HFFc6 (cell line): ENCODE measurements at regions not wholly inside any gene's neighbourhood (a gene's known extent, or its start where the extent isn't known, plus 50 kb on each side); places are given as distances from the start of the nearest gene placed in this dataset.
A peak's percentile ranks its signal among the peaks of the same experiment; 100 is the strongest.

Experiments
- DNase-seq: peaks from one replicate; pipeline ENCODE4 v3.0.0-alpha.2; 2018
- H3K27ac Mint-ChIP-seq: 2 replicates; pipeline ENCODE4 v1.8.0; 2020; ENCODE audit warnings: mild to moderate bottlenecking, mixed read lengths
- H3K27me3 Mint-ChIP-seq: 2 replicates; pipeline ENCODE4 v1.8.0; 2021; ENCODE audit warnings: mild to moderate bottlenecking, moderate library complexity, mixed read lengths; ENCODE audit not compliant: insufficient read depth
- H3K36me3 Mint-ChIP-seq: 2 replicates; pipeline ENCODE4 v1.8.0; 2021; ENCODE audit warnings: low read depth, mixed read lengths
- H3K4me1 Mint-ChIP-seq: 2 replicates; pipeline ENCODE4 v1.8.0; 2020; ENCODE audit warnings: low read depth, mixed read lengths
- H3K4me3 Mint-ChIP-seq: 2 replicates; pipeline ENCODE4 v1.8.0; 2020; ENCODE audit warnings: mild to moderate bottlenecking, moderate library complexity, mixed read lengths
- H3K9me3 Mint-ChIP-seq: 2 replicates; pipeline ENCODE4 v1.8.0; 2020; ENCODE audit warnings: mild to moderate bottlenecking, mixed read lengths
- TF ChIP-seq, protein P1 (sequence below): fragments of 200-600 bp; sonication (generic); IDR thresholded peaks from 2 replicates; pipeline ENCODE4 v1.5.0; 2021; ENCODE audit warnings: antibody characterized with exemption, mild to moderate bottlenecking

DNA sequence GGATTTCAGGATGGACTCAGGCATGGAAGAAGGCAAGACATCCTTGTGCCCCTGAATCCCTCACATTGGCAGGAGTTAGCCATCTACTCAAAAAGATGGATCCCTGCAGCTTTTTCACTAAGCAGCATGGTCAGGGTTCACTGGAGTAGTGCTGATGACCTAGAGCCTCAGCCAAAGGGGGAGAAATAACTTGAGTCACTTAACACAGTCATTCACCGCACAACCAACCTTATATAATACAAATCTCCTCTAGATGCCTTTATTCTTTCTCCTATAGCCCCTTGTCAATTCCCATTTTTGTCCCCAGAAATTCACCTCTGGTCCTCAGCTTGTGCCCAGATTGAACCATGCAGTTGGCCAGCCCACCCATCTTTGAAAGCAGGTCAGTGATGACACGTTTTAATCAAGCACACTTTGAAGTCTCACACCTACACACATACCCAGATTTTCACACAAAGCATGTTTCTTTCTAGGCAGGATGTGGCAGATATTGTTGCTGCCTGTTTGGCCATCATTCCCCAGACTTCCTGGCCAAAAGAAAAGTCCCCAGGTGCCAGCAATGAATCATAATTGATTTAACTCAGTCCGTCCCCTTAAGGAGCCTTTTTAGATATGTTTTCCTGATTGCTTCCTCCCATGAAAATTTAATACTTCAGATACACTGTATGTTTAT lies 84.2 kb downstream of the LBH start:
- Mint-ChIP-seq H3K27me3 (peaks cover 5% of the 10 kb centered on the region; the same call in 1 of the 2 replicates), H3K4me1 (peaks cover 4% of the 10 kb centered on the region; the same call in 1 of the 2 replicates), H3K27ac (no peak overlapping the region), H3K4me3 (no peak overlapping the region), H3K36me3 (no peaks in the 10 kb centered on the region), H3K9me3 (peaks cover 4% of the 10 kb centered on the region; the same call in 1 of the 2 replicates)
- DNase-seq = no peak
- TF ChIP-seq, protein P1, sequence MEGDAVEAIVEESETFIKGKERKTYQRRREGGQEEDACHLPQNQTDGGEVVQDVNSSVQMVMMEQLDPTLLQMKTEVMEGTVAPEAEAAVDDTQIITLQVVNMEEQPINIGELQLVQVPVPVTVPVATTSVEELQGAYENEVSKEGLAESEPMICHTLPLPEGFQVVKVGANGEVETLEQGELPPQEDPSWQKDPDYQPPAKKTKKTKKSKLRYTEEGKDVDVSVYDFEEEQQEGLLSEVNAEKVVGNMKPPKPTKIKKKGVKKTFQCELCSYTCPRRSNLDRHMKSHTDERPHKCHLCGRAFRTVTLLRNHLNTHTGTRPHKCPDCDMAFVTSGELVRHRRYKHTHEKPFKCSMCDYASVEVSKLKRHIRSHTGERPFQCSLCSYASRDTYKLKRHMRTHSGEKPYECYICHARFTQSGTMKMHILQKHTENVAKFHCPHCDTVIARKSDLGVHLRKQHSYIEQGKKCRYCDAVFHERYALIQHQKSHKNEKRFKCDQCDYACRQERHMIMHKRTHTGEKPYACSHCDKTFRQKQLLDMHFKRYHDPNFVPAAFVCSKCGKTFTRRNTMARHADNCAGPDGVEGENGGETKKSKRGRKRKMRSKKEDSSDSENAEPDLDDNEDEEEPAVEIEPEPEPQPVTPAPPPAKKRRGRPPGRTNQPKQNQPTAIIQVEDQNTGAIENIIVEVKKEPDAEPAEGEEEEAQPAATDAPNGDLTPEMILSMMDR = no peak

DNA sequence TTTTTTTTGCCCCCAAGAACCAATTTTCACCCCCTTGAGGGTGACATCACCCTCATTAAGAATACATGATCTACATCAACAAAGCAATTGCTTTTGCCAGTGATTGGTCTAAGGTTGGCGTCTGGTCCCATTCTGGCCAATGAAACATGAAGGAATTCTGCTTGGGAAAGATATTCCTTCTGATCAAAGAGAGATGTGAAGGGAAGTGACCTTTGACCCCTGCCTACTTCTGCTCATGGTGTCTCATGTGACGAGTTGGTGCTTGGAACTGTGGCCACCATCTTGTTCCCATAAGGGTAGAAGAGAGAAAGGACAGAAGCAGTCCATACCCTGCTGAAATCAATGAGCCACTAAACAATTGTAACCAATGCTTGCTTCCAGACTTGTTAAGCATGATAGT lies 85.1 kb downstream of the LBH start:
- no peak for DNase-seq
- Mint-ChIP-seq H3K36me3 (no peaks in the 10 kb centered on the region), H3K27ac (no peak overlapping the region), H3K4me3 (no peak overlapping the region), H3K4me1 (peaks cover 4% of the 10 kb centered on the region), H3K9me3 (peaks cover 4% of the 10 kb centered on the region; the same call in 1 of the 2 replicates), H3K27me3 (peaks cover 9% of the 10 kb centered on the region)
- TF ChIP-seq, protein P1 = no peak

DNA sequence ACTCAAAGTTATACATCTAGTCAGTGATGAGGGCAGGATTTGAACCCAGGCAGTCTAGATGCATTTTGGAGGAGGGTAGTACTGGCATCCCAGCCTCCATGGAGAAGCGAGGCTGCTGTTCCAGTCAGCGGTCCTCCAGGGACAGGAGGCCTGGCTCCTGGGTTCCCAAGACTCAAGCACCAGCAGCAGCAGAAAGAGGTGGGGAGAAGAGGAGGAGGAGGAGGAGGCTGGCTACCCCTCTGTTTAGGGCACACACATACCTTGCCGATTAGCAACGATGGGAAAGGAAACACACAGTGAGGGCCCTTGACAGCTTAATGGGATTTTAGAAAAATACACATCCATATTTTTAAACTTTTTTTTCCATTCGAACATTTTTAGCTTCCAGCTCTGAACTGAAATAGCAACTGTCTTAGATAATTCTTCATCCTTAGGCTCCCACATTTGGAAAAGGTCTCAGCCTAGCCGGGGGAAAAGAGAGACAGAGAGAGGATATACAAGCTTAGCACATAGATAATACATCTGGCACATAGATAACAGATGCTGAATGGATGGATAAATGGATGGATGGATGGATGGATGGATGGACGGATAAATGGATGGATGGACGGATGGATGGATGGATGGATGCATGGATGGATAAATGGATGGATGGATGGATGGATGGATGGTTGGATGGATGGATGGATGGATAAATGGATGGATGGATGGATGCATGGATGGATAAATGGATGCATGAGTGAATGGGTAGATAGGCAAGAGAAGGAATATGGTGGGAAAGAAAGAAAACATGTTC lies 87.9 kb downstream of the LBH start:
- Mint-ChIP-seq H3K27ac (no peak overlapping the region), H3K4me3 (no peak overlapping the region), H3K27me3 (peaks cover 14% of the 10 kb centered on the region), H3K9me3 (peaks cover 4% of the 10 kb centered on the region; the same call in 1 of the 2 replicates), H3K36me3 (no peaks in the 10 kb centered on the region), H3K4me1 (peaks cover 9% of the 10 kb centered on the region)
- TF ChIP-seq, protein P1 = no peak
- DNase-seq = no peak

DNA sequence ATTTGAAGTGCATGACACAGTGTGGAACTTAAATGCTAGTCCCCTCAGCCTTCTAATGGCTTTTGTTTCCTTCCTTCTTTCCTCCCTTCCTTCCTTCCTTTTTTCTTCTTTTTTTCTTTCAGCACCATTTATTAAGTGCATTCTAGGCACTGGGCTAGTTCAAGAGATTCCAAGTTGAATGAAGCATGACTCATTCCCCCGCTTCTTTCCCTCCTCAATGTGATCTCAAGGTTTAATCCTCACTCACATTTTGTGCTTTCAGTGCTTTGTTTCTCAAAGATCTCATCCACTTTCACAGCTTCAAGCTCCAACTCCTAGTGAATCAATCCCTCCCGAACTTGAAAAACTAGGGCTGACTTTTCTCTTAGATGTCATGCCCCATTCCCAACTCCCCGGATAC lies 90.1 kb downstream of the LBH start:
- H3K4me1 Mint-ChIP-seq = peaks cover 9% of the 10 kb centered on the region
- no peak overlapping the region for H3K27ac Mint-ChIP-seq
- H3K27me3 Mint-ChIP-seq = peaks cover 18% of the 10 kb centered on the region
- peaks cover 4% of the 10 kb centered on the region; the same call in 1 of the 2 replicates for H3K9me3 Mint-ChIP-seq
- TF ChIP-seq, protein P1 = no peak
- H3K4me3 Mint-ChIP-seq = no peak overlapping the region
- no peaks in the 10 kb centered on the region for H3K36me3 Mint-ChIP-seq
- peak; percentile 8 for DNase-seq

DNA sequence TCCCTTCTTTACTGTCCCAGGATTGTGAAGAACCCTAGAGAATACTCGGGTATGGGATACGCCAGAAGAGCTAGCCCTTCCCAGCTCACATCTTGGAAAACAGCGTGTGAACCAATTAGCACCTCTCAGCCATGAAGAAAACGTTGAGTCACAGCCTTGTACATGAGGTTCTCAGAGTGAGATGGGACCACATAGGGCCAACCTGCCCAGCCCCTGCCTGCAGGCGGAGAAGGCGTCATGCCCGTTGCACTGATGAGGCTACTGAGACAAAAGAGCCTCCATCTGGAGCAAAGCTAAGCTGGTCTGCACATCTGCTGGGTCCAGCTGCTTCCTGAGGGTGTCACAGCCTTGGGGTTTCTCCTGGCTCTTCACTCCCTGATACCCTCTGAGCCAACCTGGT lies 92.2 kb downstream of the LBH start:
- Mint-ChIP-seq H3K27me3 (peaks cover 16% of the 10 kb centered on the region), H3K27ac (no peak overlapping the region), H3K9me3 (peaks cover 4% of the 10 kb centered on the region; the same call in 1 of the 2 replicates), H3K36me3 (no peaks in the 10 kb centered on the region), H3K4me3 (no peak overlapping the region), H3K4me1 (peaks cover 9% of the 10 kb centered on the region)
- DNase-seq = no peak
- TF ChIP-seq, protein P1 = no peak
